Endothelial cell of hepatic sinusoid (primary cell): ENCODE measurements at regions not wholly inside any gene's neighbourhood (a gene's known extent, or its start where the extent isn't known, plus 50 kb on each side); places are given as distances from the start of the nearest gene placed in this dataset.
"Not testable (repeated sequence)": the region's sequence is repeated elsewhere in the genome, so short reads cannot be mapped to it uniquely, and the experiment has no call there.

ENCODE experiments used
- in situ Hi-C: cut with HindIII; loops from 2 replicates; pipeline ENCODE4 v1.10.0; 2017; ENCODE audit warnings: low sequenced_read_pairs

DNA sequence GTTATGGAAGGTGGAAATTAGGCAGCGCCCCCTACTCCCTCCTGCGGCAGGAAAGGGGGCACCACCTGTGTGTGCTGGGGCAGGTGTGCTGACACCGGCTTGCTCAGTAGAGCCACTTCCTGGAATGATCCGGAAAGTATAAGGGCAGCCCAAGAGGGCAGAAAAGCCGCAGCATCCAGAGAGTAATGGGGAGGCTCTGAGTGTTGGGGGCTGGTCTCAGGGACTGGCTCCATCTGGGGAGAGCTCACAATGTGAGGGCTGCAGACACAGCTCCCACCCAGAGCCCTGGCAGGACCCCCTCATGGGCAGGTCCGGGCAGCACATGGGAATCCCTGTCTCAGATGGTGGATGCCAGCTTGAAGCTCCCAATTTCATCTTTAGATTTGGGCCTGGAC is 187.6 kb upstream of the C14orf180 start:
- in situ Hi-C loops, result no loop called here

DNA sequence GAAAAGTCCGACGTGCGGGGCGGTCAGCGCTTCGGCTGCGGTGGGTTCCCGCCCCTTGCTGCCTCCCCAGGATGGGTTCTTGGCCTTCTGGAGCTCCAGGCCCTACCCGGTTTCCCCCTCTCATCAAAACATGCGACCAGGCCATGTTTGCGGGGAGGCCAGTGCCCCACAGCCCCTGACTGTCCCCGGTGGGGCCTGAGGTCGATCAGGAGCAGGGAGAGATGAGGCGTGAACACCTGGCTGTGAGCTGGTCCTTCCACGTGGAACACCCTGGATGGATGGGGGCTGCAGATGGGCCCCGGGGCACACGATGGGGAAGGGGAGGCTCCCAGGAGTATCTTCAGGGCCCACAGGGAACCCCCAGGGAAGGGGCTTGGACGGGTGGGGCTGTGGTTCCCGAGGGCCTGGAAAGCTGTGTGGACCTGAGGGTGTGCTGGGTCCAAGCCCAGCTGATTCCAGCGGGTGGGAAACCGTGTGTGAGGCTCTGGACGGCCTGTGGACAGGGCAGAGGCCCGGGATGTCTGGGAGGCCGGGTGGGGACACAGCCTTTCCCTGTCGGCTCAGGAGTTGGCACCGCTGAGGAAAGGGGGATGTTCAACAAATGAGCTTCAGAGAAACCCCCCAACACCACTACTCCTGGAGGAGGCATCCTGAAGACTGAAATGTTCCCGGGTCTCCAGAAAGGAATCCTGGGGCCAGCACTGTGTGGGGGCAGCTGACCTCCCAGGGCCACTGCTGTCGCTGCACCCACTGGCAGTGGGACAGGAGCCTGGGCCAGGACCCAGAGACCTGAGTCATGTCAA is 187.0 kb upstream of the C14orf180 start:
- in situ Hi-C loops, result no loop called here

DNA sequence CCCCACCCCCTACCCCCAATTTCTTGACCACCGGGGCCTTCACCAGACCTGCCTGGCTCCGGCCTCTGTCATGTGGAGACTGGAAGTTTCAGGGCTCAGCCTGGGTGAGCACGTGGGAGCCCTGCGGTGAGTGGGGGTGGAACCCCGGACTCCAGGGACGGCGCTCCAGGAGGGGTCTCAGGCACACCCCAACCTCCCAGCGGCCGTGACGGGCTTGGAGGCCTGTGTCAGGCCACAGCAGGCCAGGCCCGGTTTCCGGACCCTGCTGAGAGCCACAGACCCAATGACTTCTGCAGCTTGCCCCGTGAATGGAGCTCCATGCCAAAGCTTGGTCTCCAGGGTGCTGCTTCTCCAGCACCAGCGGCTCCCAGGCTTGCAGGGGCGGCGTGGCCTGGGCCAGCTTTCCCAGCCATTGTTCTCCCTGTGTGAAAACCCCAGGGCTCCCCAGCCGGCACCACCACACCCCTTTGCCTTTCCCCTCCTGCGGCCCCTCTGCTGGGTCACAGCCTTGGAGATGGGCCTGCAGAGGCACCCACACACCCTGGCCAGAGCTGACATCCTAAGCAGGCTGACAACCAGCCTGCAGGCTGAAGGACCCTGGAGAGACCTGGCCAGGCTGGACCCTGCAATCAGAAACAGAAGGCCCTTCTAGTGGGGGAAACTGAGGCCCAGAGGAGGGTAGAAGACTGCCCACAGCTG is 186.2 kb upstream of the C14orf180 start:
- in situ Hi-C loops, result no loop called here

DNA sequence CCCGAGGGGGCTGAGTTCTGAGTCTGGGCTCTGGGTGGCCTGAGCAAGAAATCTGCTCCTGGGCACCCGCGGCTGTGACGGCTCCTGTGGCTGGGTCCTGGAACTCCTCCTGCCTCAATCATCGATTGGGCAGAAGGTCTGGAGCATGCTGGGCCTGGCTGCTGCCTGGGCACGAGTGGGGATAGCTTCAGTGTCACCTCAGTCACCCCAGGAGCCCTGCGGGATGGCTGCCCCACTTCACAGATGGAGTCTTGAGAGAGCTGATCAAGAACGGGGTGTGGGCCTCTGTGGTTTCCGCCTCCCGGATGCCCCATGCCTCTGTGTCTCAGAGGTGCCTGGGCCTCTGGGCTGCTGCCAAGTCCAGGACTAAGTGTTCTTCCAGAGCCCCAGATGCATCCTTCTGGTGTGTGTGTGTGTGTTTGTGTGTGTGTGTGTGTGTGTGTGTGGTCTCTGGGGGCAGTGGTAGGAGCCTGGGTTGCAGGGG is 185.6 kb upstream of the C14orf180 start:
- in situ Hi-C loops, result no loop called here

DNA sequence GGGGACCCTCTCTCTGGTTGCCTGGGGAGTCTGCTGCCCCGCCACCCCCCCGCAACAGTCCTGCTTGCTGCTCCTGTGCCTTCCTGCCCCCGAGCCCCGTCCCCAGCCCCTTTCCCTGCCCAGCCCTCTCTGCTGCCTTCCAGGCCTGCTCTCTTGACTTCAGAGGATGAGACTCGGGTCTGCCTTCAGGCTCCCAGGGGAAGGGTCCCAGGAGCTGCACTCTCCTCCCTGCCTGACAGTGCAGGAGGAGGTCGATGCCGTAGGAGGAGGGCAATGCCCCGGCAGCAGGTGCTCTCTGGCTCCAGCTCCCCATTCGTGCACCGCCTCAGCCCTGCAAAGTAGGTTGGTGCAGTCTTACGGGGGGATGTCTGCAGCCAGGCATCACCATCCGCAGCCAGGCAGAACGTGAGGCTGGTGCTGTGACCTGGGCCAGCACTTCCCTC is 185.1 kb upstream of the C14orf180 start:
- in situ Hi-C loops, result no loop called here

DNA sequence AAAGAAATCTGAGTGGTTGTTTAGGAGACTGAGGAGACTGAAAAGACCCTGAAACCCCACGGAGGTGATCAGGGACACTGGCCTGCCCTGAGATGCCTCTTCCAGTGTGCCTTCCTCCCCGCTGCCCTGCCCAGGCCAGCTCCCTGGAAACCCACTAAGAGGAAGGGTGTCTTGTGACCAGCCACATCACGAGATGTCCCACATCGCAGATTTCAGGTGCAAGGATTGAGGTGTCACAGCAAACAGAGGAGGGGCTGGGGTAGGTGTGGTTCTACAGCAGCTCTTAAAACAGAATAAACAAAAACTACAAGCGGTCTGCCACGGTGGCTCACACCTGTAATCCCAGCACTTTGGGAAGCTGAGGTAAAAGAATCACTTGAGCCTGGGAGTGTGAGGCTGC is 184.3 kb upstream of the C14orf180 start:
- in situ Hi-C loops, result no loop called here

DNA sequence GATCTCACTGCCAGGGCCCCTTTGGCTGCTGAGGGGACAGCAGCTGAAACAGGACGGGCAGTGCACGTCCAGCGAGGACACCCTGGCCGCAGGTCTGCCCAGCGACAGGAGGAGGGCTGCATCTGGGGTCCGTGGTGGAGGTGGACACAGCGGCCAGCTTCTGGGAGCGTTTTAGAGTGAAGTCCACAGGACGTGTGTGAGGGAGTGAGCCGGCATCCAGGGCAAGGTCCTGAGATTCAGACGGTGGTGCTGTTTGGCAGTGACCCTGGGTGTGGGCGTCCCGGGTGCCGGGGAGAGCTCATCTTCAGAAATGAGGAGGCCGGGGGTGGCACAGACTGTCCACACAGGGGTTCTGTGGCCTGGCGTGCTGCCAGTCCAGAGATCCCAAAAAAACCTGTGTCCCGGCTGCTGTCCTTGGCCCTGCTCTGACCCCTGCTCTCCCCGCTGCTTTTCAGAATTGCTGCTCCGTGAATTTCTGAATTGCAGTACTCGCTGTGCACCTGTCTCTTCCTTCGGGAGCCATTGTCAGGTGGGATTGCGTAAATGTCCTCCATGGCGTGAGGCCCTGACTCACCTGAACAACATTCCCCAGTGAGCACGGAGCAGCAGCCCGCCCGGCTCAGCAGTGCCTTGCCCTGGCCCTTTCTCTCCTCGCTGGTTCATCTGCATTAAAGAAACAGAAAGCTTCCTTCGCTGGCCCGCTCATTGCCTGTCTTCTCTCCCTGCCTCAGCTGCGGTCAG is 183.5 kb upstream of the C14orf180 start:
- in situ Hi-C loops, result no loop called here

DNA sequence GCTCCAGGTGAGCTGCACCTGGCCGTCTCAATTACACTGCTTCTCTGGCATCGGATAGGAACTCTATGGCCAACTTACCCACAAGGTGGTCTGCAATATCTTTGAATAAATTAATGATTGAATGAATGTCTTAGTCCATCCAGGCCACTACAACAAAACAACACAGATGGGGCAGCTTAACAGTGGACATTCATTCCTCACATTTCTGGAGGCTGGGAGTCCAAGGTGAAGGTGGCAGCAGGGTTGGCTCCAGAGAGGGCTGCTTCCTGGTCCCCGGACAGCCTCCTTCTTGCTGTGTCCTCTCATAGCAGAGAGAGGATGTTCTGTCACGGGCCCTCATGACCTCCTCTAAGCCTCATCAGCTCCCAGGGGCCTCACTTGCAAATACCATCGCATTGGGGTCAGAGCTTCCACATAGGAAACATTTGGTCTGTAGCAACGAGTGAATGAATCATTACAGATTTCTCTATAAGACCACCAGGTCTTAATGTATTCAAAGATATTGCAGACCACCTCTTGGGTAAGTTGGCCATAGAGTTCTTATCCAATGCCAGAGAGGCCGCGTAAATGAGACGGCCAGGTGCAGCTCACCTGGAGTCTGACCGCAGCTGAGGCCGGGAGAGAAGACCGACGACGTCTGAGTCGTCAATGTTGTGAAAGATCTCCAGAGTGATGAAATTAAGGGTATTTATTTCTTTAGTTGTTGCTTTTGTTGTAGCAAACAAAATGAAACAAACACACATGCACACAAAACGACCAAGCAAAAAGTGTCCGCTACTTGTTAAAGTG is 182.7 kb upstream of the C14orf180 start:
- in situ Hi-C loops, result no loop called here

DNA sequence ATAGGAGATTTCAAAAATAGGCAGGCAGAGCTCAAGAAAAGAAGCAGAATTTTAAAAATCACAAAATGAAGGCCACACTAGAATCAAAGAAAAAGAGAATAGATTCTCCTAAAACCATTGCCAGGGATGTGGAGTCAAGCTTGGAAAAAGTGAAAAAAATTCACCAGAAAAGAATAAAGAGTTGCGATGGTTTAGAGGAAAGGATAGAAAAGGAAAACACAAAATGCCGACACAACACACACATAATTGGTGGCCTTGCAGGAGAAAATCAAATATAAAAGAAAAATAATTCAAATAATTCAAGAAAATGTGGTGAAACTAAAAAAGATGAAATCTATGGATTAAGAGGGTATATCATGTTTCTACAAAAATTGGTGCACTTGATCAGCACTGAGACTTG is 181.6 kb upstream of the C14orf180 start:
- in situ Hi-C loops, result no loop called here

DNA sequence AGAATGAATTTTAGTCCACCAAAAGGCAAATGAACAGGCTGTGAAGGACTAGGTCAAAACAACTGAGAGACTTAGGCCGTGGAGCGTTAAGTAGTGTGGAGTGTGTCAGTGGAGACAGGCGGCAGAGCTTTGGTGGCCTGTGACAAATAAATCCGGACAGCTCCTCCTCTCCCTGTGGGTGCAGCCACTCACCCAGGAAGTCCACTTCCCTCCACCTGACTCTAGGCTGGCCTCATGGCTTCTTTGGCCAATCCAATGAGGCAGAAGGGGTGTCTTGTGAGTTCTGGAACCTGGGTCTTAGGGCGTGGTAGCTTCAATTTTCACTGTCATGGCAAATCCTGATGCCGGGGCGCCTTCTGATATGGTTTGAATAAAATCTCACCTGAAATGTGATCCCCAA is 180.9 kb upstream of the C14orf180 start:
- in situ Hi-C loops, result no loop called here

DNA sequence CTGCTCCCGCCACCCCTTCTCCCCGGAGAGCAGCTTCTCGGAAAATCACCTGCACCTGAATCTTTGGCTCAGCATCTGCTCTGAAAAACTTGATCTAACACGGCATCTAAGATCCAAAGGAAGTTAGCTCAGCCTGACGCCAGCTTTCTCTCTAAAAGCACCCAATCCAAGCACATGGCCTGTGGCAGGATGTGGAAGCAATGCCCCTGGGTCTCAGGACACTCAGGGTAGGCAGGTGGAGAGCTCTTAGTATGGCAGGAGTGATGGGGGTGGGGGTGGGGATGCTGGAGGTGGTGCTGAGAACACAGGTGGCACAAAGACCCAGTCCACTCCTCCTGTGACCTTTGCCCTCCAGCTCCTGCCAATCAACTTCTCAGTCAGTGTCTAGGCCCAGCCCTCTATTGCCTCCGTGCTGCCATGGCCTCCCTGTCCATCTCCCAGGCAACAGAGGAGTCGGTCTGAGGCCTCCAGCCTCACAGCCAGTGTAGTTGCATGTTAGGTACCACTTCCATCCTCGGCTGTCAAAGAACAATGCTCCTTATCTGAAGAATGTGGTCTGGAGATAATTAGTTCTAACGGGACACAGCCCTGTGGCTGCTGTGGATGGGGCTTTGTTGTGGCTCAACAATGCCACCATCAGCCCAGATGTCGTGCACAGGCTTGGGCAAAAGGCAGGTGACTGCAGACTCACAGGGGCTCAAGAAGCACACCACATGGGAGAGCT is 180.0 kb upstream of the C14orf180 start:
- in situ Hi-C loops, result no loop called here

DNA sequence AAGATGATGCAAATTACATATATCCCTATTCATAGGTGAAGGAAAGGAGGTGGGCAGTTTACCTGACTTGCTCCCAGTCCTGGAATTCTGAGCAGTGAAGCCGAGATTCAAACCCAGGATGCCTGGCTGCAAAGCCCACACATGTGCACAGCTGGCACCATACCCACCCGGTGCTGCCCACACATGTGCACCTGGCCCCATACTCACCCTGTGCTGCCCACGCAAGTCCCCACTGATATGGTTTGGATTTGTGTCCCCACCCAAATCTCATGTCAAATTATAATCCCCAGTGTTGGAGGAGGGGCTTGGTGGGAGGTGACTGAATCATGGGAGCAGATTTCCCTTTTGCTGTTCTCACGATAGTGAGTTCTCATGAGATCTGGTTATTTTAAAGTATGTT is 179.2 kb upstream of the C14orf180 start:
- in situ Hi-C loops, result no loop called here

DNA sequence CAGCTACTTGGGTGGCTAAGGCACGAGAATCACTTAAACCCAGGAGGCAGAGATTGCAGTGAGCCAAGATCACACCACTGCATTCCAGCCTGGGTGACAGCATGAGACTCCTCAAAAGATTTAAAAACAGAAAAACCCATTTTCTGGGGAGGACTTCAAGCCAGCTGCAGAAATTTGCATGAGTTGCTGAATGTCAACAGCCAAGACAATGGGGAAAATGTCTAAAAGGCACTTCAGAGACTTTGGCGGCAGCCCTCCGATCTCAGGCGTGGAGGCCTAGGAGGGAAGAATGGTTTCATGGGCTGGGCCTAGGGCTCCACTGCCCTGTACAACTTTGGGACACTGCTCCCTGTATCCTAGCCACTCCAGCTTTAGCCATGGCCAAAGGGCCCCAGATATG is 177.8 kb upstream of the C14orf180 start:
- in situ Hi-C loops, result no loop called here

DNA sequence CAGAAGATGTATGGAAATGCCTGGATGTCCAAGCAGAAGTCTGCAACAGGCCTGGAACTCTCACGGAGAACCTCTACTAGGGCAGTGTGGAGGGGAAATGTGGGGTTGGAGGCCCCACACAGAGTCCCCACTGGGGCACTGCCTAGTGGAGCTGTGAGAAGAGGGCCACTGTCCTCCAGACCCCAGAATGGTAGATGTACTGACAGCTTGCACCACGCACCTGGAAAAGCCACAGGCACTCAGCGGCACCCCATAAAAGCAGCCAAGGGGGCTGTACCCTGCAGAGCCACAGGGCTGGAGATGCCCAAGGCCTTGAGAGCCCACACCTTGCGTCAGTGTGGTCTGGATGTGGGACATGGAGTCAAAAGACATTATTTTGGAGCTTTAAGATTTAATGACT is 177.3 kb upstream of the C14orf180 start:
- in situ Hi-C loops, result not testable (repeated sequence)

DNA sequence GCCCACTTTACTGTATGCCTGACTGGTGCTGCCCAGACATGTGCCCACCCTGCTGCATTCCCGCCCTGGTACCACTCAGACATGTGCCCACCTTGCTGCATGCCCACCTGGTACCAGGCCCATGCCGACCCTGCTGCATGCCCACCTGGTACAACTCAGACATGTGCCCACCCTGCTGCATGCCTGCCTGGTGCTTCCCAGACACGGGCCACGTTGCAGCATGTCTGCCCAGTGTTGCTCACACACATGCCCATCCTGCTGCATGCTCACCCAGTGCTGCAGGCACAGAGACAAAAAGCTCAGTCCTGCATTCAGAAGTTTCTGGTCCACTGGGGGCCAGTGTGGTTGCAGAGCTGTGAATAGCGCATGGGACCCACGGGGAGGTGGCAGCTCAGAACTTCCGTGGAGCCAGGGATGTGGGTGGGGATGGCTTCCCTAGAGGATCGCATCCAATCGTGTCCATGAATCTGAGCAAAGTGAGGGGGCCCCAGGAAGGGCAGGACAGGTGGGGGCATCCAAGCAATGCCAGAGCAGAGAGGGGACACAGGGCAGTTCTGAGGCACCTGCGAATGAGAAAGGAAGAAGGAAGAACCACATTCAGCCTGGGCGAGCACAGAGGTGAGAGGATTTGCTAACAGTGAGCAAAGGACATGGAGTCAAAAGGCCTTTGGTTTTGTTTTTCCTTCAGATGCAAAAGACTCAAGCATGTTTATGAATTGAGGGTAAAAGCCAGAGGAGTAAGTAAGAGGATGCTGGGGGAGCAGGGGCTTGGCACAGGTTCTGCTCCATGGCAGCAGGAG is 175.9 kb upstream of the C14orf180 start:
- in situ Hi-C loops, result no loop called here

DNA sequence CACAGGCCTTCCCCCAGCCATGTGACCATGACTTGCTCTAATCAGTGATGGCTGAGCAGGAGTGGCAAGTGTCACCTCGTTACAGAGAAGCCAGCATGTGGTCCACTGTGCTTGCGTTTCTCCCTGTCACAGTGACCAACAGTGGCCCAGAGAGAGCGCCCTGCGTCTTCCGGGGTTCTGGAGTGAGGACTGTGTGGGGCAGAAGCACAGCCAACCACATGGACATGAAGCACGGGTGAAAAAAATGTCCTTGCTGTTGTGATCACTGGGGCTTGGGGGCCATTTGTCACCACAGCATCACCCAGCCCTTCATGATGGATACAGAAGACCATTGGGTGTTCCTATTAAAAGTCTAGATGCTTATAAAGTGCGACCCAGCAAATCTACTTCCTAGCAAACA is 174.6 kb upstream of the C14orf180 start:
- in situ Hi-C loops, result no loop called here

DNA sequence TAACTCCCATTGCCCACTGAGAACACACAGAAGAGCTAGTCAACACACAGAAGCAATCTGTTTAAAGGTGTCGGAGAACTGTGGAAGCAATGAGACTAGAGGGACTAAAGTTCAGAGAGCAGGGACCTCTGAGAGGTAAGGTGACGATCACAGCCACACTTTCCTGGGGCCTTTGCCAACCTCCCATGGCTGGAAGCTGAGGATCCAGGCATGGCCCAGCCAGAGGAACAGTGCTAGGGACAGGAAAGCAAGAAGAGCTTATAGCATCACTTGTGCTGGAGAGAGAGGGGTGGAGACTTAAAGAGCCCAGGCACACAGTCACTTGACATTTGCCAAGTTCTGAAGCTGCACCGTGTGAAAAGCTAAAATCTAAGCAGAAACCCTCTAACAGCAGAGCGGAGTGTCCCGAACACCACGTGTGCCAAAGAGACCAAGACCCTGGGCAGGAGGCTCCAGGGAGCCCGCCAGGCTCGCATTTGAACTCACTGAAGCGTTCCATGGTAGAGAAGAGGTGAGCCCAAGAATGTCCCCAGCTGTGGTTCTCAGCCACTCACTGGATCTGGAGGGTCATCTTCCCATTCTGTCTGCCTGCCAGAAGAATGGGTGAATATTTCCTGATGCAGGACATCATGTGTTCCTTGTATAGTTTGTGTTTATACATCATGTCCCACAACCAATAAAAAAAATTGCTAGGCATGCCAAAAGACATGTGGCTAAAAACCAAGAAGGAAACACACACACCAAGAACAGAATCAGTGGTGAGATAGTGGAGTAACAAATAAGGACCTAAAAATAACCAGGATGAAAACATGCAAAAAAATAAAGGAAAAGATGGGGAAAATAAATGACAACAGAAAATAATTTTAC is 174.0 kb upstream of the C14orf180 start:
- in situ Hi-C loops, result no loop called here

DNA sequence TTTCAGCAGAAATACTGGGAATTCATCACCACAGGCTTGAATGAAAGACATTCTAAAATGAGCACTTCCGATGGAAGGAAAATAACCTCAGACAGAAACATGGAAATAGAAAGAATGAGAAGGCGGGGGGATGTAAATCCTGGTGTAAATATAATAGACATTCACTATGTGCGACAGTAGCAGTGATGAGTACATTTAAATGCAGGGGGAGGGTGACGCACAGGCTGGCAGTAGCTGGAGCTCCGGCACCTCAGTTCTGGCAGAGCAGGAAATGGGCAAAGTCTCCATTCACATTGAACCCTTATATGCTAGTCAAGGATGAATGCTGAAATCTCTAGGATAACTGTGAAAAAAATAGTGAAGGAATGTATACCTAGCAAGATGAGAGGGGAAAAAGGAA is 172.7 kb upstream of the C14orf180 start:
- in situ Hi-C loops, result no loop called here
